Small intestine (tissue), 7 donors: ENCODE measurements at regions not wholly inside any gene's neighbourhood (a gene's known extent, or its start where the extent isn't known, plus 50 kb on each side); places are given as distances from the start of the nearest gene placed in this dataset.

ENCODE experiments used
- DNase-seq, 2 donors: peaks; one replicate each; pipeline versions ENCODE4 v3.0.0 to v3.0.0-alpha.2; 2013
- FAIRE-seq: peaks from 2 replicates; lab custom pipeline; 2012; peaks lifted over from hg19 to GRCh38; lab: Jason Lieb, UNC
- H3K27ac ChIP-seq, 3 donors: one replicate each; pipeline ENCODE4 v1.5.1; 2013; ENCODE audit warnings: low read length in 2 of 3, mild to moderate bottlenecking in 2 of 3, control low read depth in 1 of 3, inconsistent platforms in 1 of 3, low read depth in 1 of 3, moderate library complexity in 1 of 3
- H3K27me3 ChIP-seq, 3 donors: one replicate each; pipeline ENCODE4 v1.6.1; 2013; ENCODE audit warnings: low read length in 3 of 3, inconsistent platforms in 1 of 3; ENCODE audit not compliant: control insufficient read depth in 3 of 3, insufficient read depth in 3 of 3
- H3K36me3 ChIP-seq, 3 donors: one replicate each; pipeline ENCODE4 v1.6.1; 2013; ENCODE audit warnings: low read length in 3 of 3, inconsistent platforms in 1 of 3, low read depth in 1 of 3, mild to moderate bottlenecking in 1 of 3, moderate library complexity in 1 of 3; ENCODE audit not compliant: control insufficient read depth in 3 of 3, insufficient read depth in 2 of 3
- H3K4me1 ChIP-seq, 3 donors: one replicate each; pipeline ENCODE4 v1.6.1; 2013; ENCODE audit warnings: low read length in 2 of 3, inconsistent platforms in 1 of 3, low read depth in 1 of 3, mild to moderate bottlenecking in 1 of 3, moderate library complexity in 1 of 3; ENCODE audit not compliant: control insufficient read depth in 3 of 3, insufficient read depth in 2 of 3
- H3K4me3 ChIP-seq, 3 donors: one replicate each; pipeline ENCODE4 v1.5.1; 2013; ENCODE audit warnings: low read length in 3 of 3, control low read depth in 1 of 3, inconsistent platforms in 1 of 3, low read depth in 1 of 3, mild to moderate bottlenecking in 1 of 3, moderate library complexity in 1 of 3
- H3K9me3 ChIP-seq, 2 donors: one replicate each; pipeline ENCODE4 v1.6.1; 2013; ENCODE audit warnings: low read depth in 1 of 2, low read length in 1 of 2; ENCODE audit not compliant: control insufficient read depth in 2 of 2, insufficient read depth in 1 of 2
- WGBS, 3 donors: extraction: QIAGEN DNeasy Blood & Tissue Kit; methylation state at CpG; one replicate each; pipeline ENCODE4 v1.1.7; 2013; 5-methylcytosine and 5-hydroxymethylcytosine counted together
- donor health status: healthy with polysubstance abuse.
- donor health status: control.
- donor health status: control.
- donor health status: Bipolar disorder and iron deficiency.
- donor health status: healthy.

DNA sequence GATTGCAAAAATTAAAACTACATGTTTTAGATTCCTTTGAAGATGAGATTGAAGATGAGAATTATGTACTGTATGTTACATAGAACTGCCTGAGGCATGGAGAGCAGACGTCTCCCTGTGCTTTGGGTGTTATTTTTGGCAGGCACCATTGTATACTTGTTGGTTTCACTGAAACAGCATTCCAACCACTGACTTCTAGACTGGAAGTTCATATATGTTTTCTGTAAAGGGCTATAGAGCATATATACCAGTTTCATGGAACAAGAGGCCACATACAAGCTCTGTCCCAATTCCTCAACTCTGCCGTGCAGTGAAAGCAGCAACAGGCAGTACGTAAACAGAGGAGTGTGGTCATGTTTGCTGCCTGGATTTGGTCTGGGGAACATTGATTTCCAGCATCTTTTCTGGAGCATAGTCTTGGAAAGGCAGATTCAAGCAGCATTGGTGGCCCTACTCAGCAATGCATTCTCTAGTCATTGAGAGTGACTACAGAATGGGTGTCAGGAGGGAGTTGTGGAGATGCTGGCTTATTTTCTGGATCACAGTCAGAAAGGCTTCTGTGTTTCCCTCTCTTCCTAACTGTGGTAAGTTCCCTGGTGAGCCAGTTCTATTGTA lies 57.6 kb upstream of the CNTN1 start:
- FAIRE-seq (no peak), DNase-seq (no peak)
- Histone ChIP-seq H3K27me3 (no peaks in the 10 kb centered on the region), H3K4me3 (no peak overlapping the region), H3K27ac (no peak overlapping the region), H3K9me3 (no peaks in the 10 kb centered on the region), H3K4me1 (no peaks in the 10 kb centered on the region), H3K36me3 (no peaks in the 10 kb centered on the region)
- 50 to 53% (median 52%) methylated on average over 3 of the region's 3 CpGs for WGBS, 3 donors

DNA sequence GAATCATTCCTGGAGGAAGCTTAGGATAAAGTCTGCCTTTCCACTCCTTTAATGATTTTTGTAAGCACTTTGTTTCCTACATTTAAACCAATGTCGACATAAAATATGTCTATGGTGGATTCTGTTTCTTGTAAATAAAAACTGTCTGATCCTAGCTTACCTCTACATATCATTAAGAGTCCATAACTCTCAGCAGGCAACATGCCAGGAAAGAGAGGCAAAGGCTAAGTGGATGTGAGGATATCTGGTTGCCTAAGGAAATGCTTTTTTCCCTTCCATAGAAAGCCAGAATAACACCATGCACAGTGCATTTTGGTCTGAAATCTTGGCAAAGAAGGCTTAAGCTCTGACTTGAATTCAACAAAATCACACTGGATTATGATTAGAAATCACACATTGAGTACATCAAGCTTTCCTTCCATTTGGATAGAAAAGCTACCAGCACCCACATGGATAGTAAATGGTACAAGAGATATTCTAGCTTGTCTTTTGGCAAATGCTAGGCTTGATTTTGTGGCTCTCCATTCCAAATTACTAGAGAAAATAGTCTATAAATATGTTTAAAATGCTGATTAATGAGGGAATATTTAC lies 57.0 kb upstream of the CNTN1 start:
- no peaks in the 10 kb centered on the region for H3K9me3 ChIP-seq
- H3K4me3 ChIP-seq = no peak overlapping the region
- WGBS, 3 donors = 61 to 68% (median 67%) methylated on average over 1 of the region's 1 CpG
- DNase-seq (no peak), FAIRE-seq (no peak)
- no peaks in the 10 kb centered on the region for H3K27me3 ChIP-seq
- no peaks in the 10 kb centered on the region for H3K36me3 ChIP-seq
- H3K4me1 ChIP-seq = no peaks in the 10 kb centered on the region
- no peak overlapping the region for H3K27ac ChIP-seq
